UCSD-AML1 (cell line): ENCODE measurements at regions not wholly inside any gene's neighbourhood (a gene's known extent, or its start where the extent isn't known, plus 50 kb on each side); places are given as distances from the start of the nearest gene placed in this dataset.

Experiments used
- DNase-seq: peaks from one replicate; lab custom pipeline; 2025; ENCODE audit not compliant: unreplicated experiment; lab: John Stamatoyannopoulos, UW

GRCh38 chr16:80023865-80024264 is 423.3 kb upstream of the MAF start:
- DNase-seq = no peak

- DNase-seq = no peak
Observed at GRCh38 chr16:80019395-80019794, 418.9 kb upstream of the MAF start.

GRCh38 chr16:80018466-80018865 is 417.9 kb upstream of the MAF start:
- DNase-seq = no peak

GRCh38 chr16:80016731-80017326 is 416.3 kb upstream of the MAF start:
- no peak for DNase-seq

- DNase-seq = no peak
Observed at GRCh38 chr16:80015566-80015965, 415.0 kb upstream of the MAF start.

GRCh38 chr16:80014241-80014939 is 413.9 kb upstream of the MAF start:
- DNase-seq = no peak

GRCh38 chr16:80012586-80012985 is 412.0 kb upstream of the MAF start:
- no peak for DNase-seq

GRCh38 chr16:80009971-80010659 is 409.6 kb upstream of the MAF start:
- DNase-seq = no peak

- no peak for DNase-seq
Observed at GRCh38 chr16:80008857-80009256, 408.3 kb upstream of the MAF start.

- no peak for DNase-seq
Observed at GRCh38 chr16:80007231-80007630, 406.7 kb upstream of the MAF start.

- DNase-seq = no peak
Observed at GRCh38 chr16:80006241-80007215, 406.0 kb upstream of the MAF start.

GRCh38 chr16:80004113-80004512 is 403.6 kb upstream of the MAF start:
- DNase-seq = no peak

GRCh38 chr16:80002261-80002660 is 401.7 kb upstream of the MAF start:
- DNase-seq = no peak

- DNase-seq = no peak
Observed at GRCh38 chr16:79998143-79998542, 397.6 kb upstream of the MAF start.

GRCh38 chr16:79997257-79997656 is 396.7 kb upstream of the MAF start:
- no peak for DNase-seq

- no peak for DNase-seq
Observed at GRCh38 chr16:79996321-79996720, 395.8 kb upstream of the MAF start.

- DNase-seq = no peak
Observed at GRCh38 chr16:79995315-79995714, 394.8 kb upstream of the MAF start.

GRCh38 chr16:79994418-79994817 is 393.9 kb upstream of the MAF start:
- DNase-seq = no peak

- no peak for DNase-seq
Observed at GRCh38 chr16:79993629-79994209, 393.2 kb upstream of the MAF start.

GRCh38 chr16:79991969-79992368 is 391.4 kb upstream of the MAF start:
- no peak for DNase-seq

GRCh38 chr16:79988721-79989220 is 388.2 kb upstream of the MAF start:
- DNase-seq = no peak
